Loucy (cell line): ENCODE measurements at regions not wholly inside any gene's neighbourhood (a gene's known extent, or its start where the extent isn't known, plus 50 kb on each side); places are given as distances from the start of the nearest gene placed in this dataset.

Experiments
- H2AFZ ChIP-seq: fragments of 200-600 bp; sonication (generic); 2 replicates; pipeline ENCODE4 v1.6.0; 2016; ENCODE audit warnings: antibody characterized with exemption, mild to moderate bottlenecking, low read length, moderate library complexity
- H3F3A ChIP-seq: fragments of 200-600 bp; 2 replicates; pipeline ENCODE4 v1.6.0; 2016; ENCODE audit warnings: antibody characterized with exemption, low read depth, mild to moderate bottlenecking
- H3K27me3 ChIP-seq: fragments of 200-600 bp; sonication (generic); 2 replicates; pipeline ENCODE4 v1.6.1; 2014; ENCODE audit warnings: low read length, mild to moderate bottlenecking; ENCODE audit not compliant: insufficient read depth, poor library complexity, severe bottlenecking
- H3K36me3 ChIP-seq: fragments of 200-600 bp; sonication (generic); 2 replicates; pipeline ENCODE4 v1.6.1; 2016; ENCODE audit warnings: low read length; ENCODE audit not compliant: insufficient read depth
- H3K4me1 ChIP-seq: fragments of 200-600 bp; sonication (generic); 2 replicates; pipeline ENCODE4 v1.5.1; 2014; ENCODE audit warnings: low read length, mild to moderate bottlenecking; ENCODE audit not compliant: insufficient read depth, poor library complexity, severe bottlenecking
- H3K4me2 ChIP-seq: fragments of 200-600 bp; sonication (generic); 2 replicates; pipeline ENCODE4 v1.6.0; 2014; ENCODE audit warnings: antibody characterized with exemption, low read length, low read depth, mild to moderate bottlenecking; ENCODE audit not compliant: poor library complexity, severe bottlenecking
- H3K4me3 ChIP-seq: fragments of 200-600 bp; sonication (generic); 2 replicates; pipeline ENCODE4 v1.5.1; 2014; ENCODE audit warnings: low read length, mild to moderate bottlenecking, mixed read lengths; ENCODE audit not compliant: poor library complexity, severe bottlenecking
- H3K79me2 ChIP-seq: fragments of 200-600 bp; sonication (generic); 2 replicates; pipeline ENCODE4 v1.6.1; 2014; ENCODE audit warnings: low read length; ENCODE audit not compliant: insufficient read depth
- H3K9ac ChIP-seq: fragments of 200-600 bp; sonication (generic); 2 replicates; pipeline ENCODE4 v1.6.0; 2014; ENCODE audit warnings: mild to moderate bottlenecking, low read depth, low read length, moderate library complexity; ENCODE audit not compliant: poor library complexity, severe bottlenecking
- H3K9me2 ChIP-seq: fragments of 200-600 bp; sonication (generic); replicated peaks from 2 replicates; pipeline ENCODE4 v1.6.1; 2016; ENCODE audit warnings: low read depth, low read length, mixed read lengths
- H3K9me3 ChIP-seq: fragments of 200-600 bp; sonication (generic); 2 replicates; pipeline ENCODE4 v1.6.1; 2014; ENCODE audit warnings: mild to moderate bottlenecking, antibody characterized with exemption, low read length, low read depth; ENCODE audit not compliant: insufficient read depth
- H4K20me1 ChIP-seq: fragments of 200-600 bp; sonication (generic); 2 replicates; pipeline ENCODE4 v1.6.0; 2014; ENCODE audit warnings: antibody characterized with exemption, low read length, mild to moderate bottlenecking; ENCODE audit not compliant: insufficient read depth, poor library complexity, severe bottlenecking
- EZH2phosphoT487 ChIP-seq: fragments of 200-600 bp; IDR thresholded peaks from 2 replicates; pipeline ENCODE4 v1.6.1; 2018; ENCODE audit warnings: antibody characterized with exemption, mild to moderate bottlenecking, moderate library complexity, borderline replicate concordance
- TF ChIP-seq, protein P1 (sequence below): fragments of 200-600 bp; sonication (generic); conservative IDR thresholded peaks from 2 replicates; pipeline ENCODE4 v1.5.1; 2014; ENCODE audit warnings: mild to moderate bottlenecking, antibody characterized with exemption, low read length

DNA sequence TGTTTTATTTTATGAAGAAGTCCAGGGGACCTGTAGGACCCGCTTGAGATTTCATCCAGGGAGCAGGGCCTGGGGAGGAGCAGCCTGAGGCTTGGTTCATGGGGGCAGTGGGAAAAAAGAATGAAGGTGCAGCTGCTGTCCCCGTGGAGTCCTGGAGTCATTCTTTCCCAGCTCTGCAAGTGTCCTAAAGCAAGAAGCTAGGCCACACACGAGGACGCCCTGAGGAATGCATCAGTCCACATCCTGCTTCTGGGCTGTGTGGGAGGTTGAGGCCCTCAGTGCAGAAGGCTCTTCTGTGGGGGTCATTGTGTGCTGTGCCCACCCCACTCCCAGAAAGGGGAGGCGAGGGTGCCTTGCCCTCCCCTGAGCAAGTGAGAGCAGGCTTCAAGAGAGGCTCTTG, 179.9 kb upstream of the HS6ST1 start:
- no peak overlapping the region for H3K9ac ChIP-seq
- no peak overlapping the region for H3K4me3 ChIP-seq
- no peaks in the 10 kb centered on the region for H4K20me1 ChIP-seq
- no peaks in the 10 kb centered on the region for H3K9me2 ChIP-seq
- no peaks in the 10 kb centered on the region for H3K27me3 ChIP-seq
- H3F3A ChIP-seq = no peaks in the 10 kb centered on the region
- peaks cover 65% of the 10 kb centered on the region for H3K4me1 ChIP-seq
- H3K4me2 ChIP-seq = no peak overlapping the region
- H2AFZ ChIP-seq = no peak overlapping the region
- no peak for TF ChIP-seq EZH2phosphoT487
- TF ChIP-seq, protein P1, sequence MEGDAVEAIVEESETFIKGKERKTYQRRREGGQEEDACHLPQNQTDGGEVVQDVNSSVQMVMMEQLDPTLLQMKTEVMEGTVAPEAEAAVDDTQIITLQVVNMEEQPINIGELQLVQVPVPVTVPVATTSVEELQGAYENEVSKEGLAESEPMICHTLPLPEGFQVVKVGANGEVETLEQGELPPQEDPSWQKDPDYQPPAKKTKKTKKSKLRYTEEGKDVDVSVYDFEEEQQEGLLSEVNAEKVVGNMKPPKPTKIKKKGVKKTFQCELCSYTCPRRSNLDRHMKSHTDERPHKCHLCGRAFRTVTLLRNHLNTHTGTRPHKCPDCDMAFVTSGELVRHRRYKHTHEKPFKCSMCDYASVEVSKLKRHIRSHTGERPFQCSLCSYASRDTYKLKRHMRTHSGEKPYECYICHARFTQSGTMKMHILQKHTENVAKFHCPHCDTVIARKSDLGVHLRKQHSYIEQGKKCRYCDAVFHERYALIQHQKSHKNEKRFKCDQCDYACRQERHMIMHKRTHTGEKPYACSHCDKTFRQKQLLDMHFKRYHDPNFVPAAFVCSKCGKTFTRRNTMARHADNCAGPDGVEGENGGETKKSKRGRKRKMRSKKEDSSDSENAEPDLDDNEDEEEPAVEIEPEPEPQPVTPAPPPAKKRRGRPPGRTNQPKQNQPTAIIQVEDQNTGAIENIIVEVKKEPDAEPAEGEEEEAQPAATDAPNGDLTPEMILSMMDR = no peak
- no peaks in the 10 kb centered on the region for H3K36me3 ChIP-seq
- H3K9me3 ChIP-seq = no peaks in the 10 kb centered on the region
- H3K79me2 ChIP-seq = 0 out of 2 replicates have a peak, but pooled peaks cover 3% of the 10 kb centered on the region

DNA sequence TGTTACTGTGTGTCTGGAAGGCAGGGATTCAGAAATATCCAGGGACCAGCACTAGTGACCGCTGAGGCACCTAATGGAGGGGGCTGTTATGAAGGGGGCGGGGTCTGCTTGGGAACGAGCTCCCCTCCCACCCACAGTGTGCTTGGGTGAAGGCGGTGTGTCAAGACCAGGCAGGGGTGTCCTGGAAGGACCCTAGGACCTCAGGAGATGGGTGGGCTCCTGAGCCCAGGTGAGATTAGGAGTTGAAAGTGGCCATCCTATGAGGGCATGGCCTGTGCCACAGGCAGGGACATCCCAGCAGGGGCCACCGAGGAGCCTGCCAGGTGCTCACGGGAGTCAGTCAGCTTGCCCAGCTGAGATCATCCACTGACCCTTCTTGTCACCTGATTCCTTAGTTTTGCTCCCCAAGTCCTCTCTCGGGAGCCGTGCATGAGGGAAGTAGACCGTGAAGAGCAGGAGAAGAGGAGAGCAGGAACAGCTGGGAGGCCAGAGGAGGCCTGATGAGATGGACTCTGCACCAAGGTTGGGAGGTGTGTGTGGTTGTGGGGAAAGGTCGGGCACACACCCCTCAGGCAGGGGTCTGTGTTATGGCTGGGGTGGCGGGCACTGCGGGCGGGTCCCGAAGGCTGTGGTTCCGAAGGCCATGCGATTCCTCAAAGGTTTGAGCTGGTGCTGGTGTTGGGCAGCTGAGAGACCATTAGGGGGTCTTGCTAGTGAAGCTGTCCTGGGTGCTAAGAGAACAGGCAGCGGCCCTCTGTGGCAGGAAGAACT, 180.9 kb upstream of the HS6ST1 start:
- no peaks in the 10 kb centered on the region for H3K79me2 ChIP-seq
- no peaks in the 10 kb centered on the region for H3K36me3 ChIP-seq
- TF ChIP-seq EZH2phosphoT487 = no peak
- H3F3A ChIP-seq = no peaks in the 10 kb centered on the region
- no peak overlapping the region for H3K4me3 ChIP-seq
- no peaks in the 10 kb centered on the region for H3K9me3 ChIP-seq
- peak overlapping the region; percentile 46 for H3K9ac ChIP-seq
- H3K4me1 ChIP-seq = peaks cover 67% of the 10 kb centered on the region
- no peaks in the 10 kb centered on the region for H3K9me2 ChIP-seq
- H4K20me1 ChIP-seq = no peaks in the 10 kb centered on the region
- H2AFZ ChIP-seq = no peak overlapping the region
- H3K4me2 ChIP-seq = peak overlapping the region; percentile 29
- H3K27me3 ChIP-seq = no peaks in the 10 kb centered on the region

DNA sequence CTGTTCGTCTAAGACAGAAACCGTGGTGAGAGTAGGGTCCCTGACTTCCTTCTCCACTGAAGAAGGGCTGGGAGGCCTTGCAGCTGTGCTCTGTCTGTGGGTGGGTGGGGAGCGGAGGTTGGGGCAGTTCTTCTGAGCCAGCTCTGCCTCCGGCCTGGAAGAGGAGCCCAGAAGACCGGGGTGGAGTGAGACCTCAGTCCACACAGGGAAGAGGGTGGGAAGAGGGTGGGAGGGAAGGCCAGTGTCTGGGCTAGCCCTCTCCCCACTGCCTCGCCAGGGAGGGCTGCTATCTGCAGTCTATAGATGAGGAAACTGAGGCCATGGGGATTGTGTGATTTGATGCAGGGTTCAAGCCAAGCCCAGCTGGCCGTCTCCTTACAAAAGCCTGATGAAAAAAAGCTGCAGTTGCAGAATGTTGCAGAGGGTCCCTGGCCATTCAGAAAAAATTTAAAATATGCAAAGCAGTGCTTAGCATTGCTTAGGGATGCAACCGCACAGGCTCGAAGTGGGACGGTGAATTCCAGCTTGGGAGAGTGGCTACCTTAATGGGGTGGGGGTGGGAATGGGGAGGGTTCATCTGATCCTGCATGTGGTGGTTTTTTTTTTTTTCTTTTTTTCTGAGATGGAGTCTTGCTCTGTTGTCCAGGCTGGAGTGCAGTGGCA, 181.6 kb upstream of the HS6ST1 start:
- H3K79me2 ChIP-seq = no peaks in the 10 kb centered on the region
- H3K9me2 ChIP-seq = no peaks in the 10 kb centered on the region
- no peaks in the 10 kb centered on the region for H3F3A ChIP-seq
- no peaks in the 10 kb centered on the region for H4K20me1 ChIP-seq
- no peaks in the 10 kb centered on the region for H3K27me3 ChIP-seq
- H3K4me2 ChIP-seq = peak overlapping the region; percentile 29
- no peaks in the 10 kb centered on the region for H3K9me3 ChIP-seq
- H3K4me1 ChIP-seq = peaks cover 68% of the 10 kb centered on the region
- H3K9ac ChIP-seq = peak overlapping the region; percentile 53
- no peaks in the 10 kb centered on the region for H3K36me3 ChIP-seq
- no peak for TF ChIP-seq EZH2phosphoT487
- TF ChIP-seq, protein P1 = no peak
- no peak overlapping the region for H2AFZ ChIP-seq
- H3K4me3 ChIP-seq = no peak overlapping the region
